ENCODE measurements at regions not wholly inside any gene's neighbourhood (a gene's known extent, or its start where the extent isn't known, plus 50 kb on each side); places are given as distances from the start of the nearest gene placed in this dataset.
"Not testable (repeated sequence)": the region's sequence is repeated elsewhere in the genome, so short reads cannot be mapped to it uniquely, and the experiment has no call there.

DNA sequence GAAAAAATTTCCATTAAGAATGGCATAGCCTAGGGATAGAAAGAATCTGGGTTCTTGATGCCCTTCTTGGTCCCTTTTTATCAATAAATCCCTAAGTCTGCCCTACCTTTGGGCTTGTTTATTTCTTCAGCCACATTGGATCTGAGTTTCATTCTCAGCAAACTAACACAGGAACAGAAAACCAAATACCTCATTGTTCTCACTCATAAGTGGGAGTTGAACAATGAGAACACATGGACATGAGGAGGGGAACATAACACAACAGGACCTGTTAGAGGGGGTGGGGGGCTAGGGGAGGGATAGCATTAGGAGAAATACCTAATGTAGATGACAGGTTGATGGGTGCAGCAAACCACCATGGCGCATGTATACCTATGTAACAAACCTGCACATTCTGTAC lies 237.0 kb upstream of the MAP2 start:
- not testable (repeated sequence) for H3K4me3 ChIP-seq; H3K27me3 ChIP-seq; H3K9me3 ChIP-seq (replicated peaks); H3K4me1 ChIP-seq; H3K27ac ChIP-seq; DNase-seq; H3K36me3 ChIP-seq

DNA sequence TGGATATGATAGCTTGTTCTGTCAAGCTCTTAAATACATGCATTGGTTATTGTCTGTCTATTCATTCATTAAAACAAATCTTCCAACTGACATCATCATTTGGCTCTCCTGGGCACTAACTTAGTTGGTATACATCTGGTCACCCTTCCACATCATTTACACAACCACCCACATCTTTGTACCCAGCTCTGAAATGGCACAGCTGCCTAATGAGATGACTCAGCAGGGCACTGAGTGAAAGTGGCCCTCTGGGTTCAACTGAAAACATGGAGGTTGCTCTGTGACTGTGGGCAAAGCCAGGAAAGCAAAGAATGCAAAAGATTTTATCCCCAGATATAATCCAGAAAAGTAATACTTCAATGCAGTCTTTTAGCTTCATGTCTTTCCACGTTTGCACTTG lies 234.0 kb upstream of the MAP2 start:
- Histone ChIP-seq H3K4me3 (no peak overlapping the region), H3K27me3 (no peaks in the 10 kb centered on the region), H3K9me3 (replicated peaks) (no peaks in the 10 kb centered on the region), H3K36me3 (no peaks in the 10 kb centered on the region), H3K4me1 (no peaks in the 10 kb centered on the region), H3K27ac (no peak overlapping the region)
- no peak for DNase-seq

DNA sequence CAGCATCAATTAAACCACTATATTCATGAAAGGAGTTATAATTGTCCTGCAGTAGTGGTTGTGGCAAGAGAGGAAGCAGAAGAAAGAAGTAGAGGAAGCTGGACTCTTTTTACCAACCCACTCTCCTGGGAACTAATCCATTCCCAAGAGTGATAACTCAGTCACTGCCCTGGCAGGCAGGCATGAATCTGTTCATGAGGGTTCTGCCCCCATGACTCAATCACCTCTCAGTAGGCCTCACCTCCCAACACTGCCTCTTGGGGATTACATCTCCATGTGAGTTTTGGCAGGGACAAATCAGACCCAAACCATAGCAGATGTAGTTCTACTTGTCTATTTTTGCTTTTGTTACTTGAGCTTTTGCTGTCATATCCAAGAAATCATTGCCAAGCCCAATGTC lies 232.7 kb upstream of the MAP2 start:
- Histone ChIP-seq H3K36me3 (no peaks in the 10 kb centered on the region), H3K9me3 (replicated peaks) (no peaks in the 10 kb centered on the region), H3K4me3 (no peak overlapping the region), H3K27me3 (no peaks in the 10 kb centered on the region), H3K4me1 (no peaks in the 10 kb centered on the region), H3K27ac (no peak overlapping the region)
- no peak for DNase-seq

DNA sequence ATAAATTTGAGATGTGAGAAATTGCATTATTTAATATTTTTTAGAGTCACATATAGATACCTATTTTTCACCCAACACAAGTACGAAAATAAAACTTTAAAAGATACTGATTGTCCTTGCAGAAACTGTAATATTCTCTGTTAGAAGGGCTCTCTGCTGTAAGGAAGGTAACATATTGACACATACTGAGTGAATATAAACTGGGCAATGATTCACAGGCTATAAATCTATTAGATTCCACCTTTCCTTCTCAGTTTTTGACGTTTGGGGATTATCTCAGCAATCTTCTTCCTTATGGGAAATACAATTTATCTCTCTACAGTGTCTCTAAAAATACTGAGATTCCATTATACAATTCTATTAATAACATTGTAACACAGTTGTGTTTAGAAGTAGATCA lies 229.1 kb upstream of the MAP2 start:
- no peak for DNase-seq
- H3K27ac ChIP-seq: no peak overlapping the region
- H3K9me3 ChIP-seq (replicated peaks): no peaks in the 10 kb centered on the region
- H3K36me3 ChIP-seq: no peaks in the 10 kb centered on the region
- H3K27me3 ChIP-seq: no peaks in the 10 kb centered on the region
- no peaks in the 10 kb centered on the region for H3K4me1 ChIP-seq
- no peak overlapping the region for H3K4me3 ChIP-seq

DNA sequence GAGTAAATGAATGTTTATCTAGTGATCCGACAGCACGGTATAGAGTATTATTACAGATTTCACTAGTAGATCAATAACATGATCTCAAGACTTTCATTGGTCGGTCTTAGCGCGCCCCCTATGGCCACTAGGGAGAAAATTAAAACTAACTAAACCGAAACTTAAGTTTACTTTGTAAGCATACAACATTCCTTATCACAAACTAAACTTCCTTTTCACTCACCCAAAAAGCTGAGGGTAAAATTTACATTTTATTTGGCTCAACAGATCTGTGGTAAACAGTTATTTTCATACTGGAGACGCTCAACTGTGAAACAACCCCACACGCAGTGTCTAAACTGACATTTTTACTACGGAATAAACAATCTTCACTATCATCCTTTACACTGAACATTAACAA lies 215.6 kb upstream of the MAP2 start:
- Histone ChIP-seq H3K27me3 (no peaks in the 10 kb centered on the region), H3K4me3 (no peak overlapping the region), H3K4me1 (no peaks in the 10 kb centered on the region), H3K27ac (no peak overlapping the region), H3K36me3 (no peaks in the 10 kb centered on the region), H3K9me3 (replicated peaks) (no peaks in the 10 kb centered on the region)
- DNase-seq: peak in 1 of 2 experiments; percentile 47

DNA sequence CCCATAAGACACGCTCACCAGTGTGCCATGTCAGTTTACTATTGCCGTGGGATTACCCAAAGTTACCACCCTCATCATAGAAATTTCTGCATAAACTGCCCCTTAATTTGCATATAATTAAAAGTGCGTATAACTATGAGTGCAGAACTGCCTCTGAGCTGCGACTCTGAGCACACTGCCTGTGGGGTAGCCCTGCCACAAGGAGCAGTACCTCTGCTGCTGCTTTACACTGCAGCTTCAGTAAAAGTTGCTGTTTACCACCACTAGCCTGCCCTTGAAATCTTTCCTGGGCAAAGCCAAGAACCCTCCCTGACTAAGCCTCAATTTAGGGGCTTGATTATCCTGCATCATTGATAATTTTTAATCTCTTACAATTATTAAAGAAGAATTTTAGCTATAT lies 213.9 kb upstream of the MAP2 start:
- no peaks in the 10 kb centered on the region for H3K36me3 ChIP-seq
- H3K4me1 ChIP-seq: no peaks in the 10 kb centered on the region
- no peak for DNase-seq
- no peaks in the 10 kb centered on the region for H3K27me3 ChIP-seq
- no peak overlapping the region for H3K4me3 ChIP-seq
- H3K9me3 ChIP-seq (replicated peaks): no peaks in the 10 kb centered on the region; the same call in 1 of the 2 replicates
- H3K27ac ChIP-seq: no peak overlapping the region

DNA sequence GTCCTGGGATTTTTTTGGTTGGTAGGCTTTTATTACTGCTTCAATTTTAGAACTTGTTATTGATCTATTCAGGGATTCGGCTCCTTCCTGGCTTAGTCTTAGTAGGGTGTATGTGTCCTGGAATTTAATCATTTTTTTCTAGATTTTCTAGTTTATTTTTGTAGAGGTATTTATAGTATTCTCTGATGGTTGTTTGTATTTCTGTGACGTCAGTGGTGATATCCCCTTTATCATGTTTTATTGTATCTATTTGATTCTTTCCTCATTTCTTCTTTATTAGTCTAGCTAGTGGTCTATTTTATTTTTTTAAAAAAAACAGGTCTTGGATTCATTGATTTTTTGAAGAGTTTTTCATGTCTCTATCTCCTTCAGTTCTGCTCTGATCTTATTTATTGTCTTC lies 193.3 kb upstream of the MAP2 start:
- Histone ChIP-seq H3K4me1 (no peaks in the 10 kb centered on the region), H3K36me3 (no peaks in the 10 kb centered on the region), H3K4me3 (no peak overlapping the region), H3K27ac (no peak overlapping the region), H3K27me3 (no peaks in the 10 kb centered on the region), H3K9me3 (replicated peaks) (no peaks in the 10 kb centered on the region; the same call in 1 of the 2 replicates)
- no peak for DNase-seq

DNA sequence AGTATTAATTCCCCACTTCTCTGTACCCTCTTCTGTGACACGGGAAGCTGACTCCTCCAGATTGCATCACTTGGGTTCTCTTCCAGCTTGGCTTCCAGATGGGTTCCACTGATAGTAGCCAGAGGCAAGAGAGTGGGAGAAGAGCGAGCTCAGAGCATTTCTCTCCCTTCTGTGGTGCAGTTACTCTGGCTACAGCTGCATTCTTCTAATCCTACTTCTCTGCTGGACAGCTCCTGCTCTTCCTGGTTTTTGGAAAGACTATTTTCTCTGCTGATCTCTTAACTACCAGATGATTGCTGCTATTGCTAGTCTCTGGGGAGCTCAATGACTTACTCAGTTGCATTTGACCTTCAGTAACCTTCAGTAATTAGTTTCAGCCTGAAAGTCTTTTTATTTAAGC lies 187.5 kb upstream of the MAP2 start:
- Histone ChIP-seq H3K4me1 (no peaks in the 10 kb centered on the region), H3K27me3 (no peaks in the 10 kb centered on the region; the same call in 1 of the 2 replicates), H3K4me3 (no peak overlapping the region), H3K27ac (no peak overlapping the region), H3K36me3 (no peaks in the 10 kb centered on the region), H3K9me3 (replicated peaks) (no peaks in the 10 kb centered on the region)
- DNase-seq: peak in 1 of 2 experiments; percentile 22

DNA sequence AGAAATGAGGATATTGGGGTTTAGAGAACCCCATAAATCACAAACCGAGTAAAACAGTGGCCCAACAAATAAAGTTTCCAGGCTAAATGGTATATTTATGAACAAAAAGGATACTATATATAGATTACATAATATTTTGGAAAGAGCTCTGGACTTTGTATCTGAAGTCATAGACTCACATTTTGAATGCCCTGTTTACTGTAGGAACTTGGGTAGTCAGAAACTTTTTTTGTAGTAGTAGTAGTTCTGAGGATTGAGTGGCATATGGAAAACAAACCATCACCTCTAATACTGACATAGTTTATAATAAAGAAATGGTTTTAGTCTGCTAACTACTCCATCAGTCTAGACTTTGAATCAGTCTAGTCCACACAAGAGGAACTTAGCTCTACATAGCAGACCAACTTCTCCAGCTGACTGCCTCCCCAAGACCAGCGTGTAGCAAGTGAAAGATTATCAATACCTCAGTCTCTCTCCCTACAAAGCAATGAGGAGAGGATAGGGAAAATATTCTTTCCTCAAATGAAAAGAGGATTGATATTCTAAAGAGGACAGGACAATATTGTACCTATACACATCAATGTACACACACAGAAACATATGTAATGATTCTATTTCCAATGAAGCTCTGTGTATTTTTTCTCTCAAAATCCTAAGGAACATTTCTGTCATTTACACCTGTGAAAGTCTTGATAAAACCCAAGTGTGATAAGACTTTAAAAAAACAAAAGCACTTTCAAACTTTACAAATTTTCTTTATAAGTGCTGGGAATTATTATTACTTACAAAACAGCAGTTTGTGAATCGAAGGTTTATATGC lies 184.9 kb upstream of the MAP2 start:
- no peaks in the 10 kb centered on the region; the same call in 1 of the 2 replicates for H3K27me3 ChIP-seq
- H3K36me3 ChIP-seq: no peaks in the 10 kb centered on the region
- no peak for DNase-seq
- H3K27ac ChIP-seq: no peak overlapping the region
- H3K4me1 ChIP-seq: no peaks in the 10 kb centered on the region
- no peaks in the 10 kb centered on the region for H3K9me3 ChIP-seq (replicated peaks)
- H3K4me3 ChIP-seq: no peak overlapping the region

DNA sequence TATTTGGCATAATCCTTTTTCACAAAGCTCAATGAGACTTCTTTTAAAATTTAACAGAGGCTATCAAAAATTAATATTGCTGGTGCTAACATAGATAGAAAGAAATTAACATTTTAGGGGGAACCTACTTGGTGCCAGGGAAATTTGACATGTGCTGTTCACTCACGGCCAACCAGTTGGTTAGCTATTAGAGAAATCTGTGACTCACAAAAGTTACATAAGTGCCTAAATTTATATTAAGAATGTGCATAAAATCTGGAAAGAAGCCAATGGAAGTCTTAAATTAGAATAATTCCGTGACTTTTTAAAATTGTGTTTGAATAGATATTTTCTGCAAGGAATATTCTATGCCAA lies 184.3 kb upstream of the MAP2 start:
- no peak overlapping the region for H3K27ac ChIP-seq
- no peaks in the 10 kb centered on the region; the same call in 1 of the 2 replicates for H3K27me3 ChIP-seq
- no peaks in the 10 kb centered on the region for H3K9me3 ChIP-seq (replicated peaks)
- no peaks in the 10 kb centered on the region for H3K36me3 ChIP-seq
- H3K4me3 ChIP-seq: no peak overlapping the region
- no peaks in the 10 kb centered on the region for H3K4me1 ChIP-seq
- no peak for DNase-seq

DNA sequence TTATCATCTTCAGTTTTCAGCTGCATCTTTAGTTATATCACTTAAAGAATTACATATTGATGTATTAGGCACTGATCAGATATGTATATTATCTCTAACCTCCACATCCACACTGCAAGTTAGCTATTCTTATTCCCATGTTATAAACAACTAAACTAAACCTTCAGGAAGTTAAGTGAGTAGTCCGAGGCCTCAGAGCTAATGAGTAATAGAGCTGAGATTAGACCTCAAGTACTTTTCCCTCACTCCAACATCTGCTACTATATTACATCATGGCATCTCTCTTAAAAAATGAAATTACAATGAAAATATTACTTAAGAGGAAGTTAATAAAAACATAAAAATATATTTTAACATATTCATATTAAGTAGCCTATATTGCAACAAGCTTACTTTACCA lies 183.6 kb upstream of the MAP2 start:
- no peaks in the 10 kb centered on the region for H3K4me1 ChIP-seq
- no peak for DNase-seq
- no peaks in the 10 kb centered on the region for H3K36me3 ChIP-seq
- no peak overlapping the region for H3K27ac ChIP-seq
- H3K4me3 ChIP-seq: no peak overlapping the region
- no peaks in the 10 kb centered on the region; the same call in 1 of the 2 replicates for H3K27me3 ChIP-seq
- no peaks in the 10 kb centered on the region for H3K9me3 ChIP-seq (replicated peaks)

DNA sequence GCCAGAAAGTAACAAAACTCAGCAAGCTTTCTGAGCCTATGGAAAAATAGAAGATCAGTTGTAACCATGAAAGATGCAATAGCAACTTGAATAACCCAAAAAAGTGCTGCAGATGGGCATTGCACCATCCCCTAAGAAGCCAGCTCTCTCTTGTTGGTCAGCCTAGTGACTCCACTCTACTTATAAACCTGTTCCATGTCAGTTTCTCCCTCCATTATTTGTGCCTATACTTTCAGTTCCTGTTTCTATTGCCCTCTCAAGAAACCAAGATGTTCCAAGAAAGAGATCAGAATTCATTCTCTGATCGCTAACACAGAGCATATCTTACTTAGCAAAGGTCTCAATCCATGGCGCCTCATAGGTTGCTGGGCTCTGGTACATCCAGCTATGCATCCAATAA lies 170.3 kb upstream of the MAP2 start:
- no peak for DNase-seq
- H3K36me3 ChIP-seq: no peaks in the 10 kb centered on the region
- H3K9me3 ChIP-seq (replicated peaks): no peaks in the 10 kb centered on the region
- H3K27me3 ChIP-seq: peaks cover 2% of the 10 kb centered on the region; the same call in 1 of the 2 replicates
- H3K4me1 ChIP-seq: no peaks in the 10 kb centered on the region
- no peak overlapping the region for H3K4me3 ChIP-seq
- no peak overlapping the region for H3K27ac ChIP-seq

DNA sequence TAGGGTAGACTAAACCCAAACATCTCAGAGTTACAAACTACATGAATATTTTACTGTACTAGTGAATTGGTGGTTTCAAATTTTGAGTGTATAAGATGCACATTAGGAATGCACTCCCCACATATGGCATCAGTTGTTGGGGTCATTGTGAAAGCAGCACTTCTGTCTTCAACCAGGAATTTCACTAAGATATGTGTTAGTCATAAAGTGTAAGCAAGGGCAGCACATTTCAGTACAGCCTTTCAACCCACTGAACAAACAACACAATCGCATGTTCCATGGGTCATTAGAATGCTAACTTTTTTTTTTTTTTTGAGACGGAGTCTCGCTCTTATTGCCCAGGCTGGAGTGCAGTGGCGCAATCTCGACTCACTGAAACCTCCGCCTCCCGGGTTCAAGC lies 164.1 kb upstream of the MAP2 start:
- no peak overlapping the region for H3K4me3 ChIP-seq
- DNase-seq: no peak
- H3K9me3 ChIP-seq (replicated peaks): no peaks in the 10 kb centered on the region
- H3K4me1 ChIP-seq: no peaks in the 10 kb centered on the region
- H3K27me3 ChIP-seq: no peaks in the 10 kb centered on the region
- H3K27ac ChIP-seq: no peak overlapping the region
- no peaks in the 10 kb centered on the region for H3K36me3 ChIP-seq

DNA sequence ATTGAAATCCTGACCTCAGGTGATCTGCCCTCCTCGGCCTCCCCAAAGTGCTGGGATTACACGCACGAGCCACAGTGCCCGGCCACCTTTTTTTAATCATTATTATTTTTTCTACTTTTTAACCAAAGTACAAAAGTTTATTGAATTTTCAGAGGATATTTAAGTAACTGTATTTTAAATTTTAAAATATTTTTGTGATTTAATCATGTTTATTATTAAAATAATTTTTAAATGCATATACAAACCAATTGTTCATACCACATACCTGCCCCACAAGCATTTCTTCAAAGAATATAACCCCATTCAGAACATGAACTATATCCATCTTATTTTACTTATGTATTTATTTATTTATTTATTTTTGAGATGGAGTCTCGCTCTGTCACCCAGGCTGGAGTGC lies 163.6 kb upstream of the MAP2 start:
- no peak for DNase-seq
- no peaks in the 10 kb centered on the region for H3K36me3 ChIP-seq
- no peaks in the 10 kb centered on the region for H3K4me1 ChIP-seq

DNA sequence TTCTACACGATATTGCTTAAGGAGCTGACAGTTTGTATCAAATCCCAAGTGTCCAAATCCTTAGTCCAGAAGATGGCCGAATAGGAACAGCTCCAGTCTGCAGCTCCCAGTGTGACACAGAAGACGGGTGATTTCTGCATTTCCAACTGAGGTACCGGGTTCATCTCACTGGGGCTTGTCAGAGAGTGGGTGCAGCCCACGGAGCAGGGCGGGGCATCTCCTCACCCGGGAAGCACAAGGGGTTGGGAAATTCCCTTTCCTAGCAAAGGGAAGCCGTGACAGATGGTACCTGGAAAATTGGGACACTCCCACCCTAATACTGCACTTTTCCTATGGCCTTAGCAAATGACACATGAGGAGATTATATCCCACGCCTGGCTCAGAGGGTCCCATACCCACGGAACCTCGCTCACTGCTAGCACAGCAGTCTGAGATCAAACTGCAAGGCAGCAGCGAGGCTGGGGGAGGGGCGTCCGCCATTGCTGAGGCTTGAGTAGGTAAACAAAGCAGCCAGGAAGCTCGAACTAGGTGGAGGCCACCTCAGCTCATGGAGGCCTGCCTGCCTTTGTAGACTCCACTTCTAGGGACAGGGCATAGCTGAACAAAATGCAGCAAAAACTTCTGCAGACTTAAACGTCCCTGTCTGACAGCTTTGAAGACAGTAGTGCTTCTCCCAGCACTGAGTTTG lies 162.3 kb upstream of the MAP2 start:
- H3K27ac ChIP-seq, H3K4me3 ChIP-seq, DNase-seq: not testable (repeated sequence)

More for the DNA sequence above, 163.6 kb upstream of the MAP2 start:
- Histone ChIP-seq H3K27ac (no peak overlapping the region), H3K27me3 (no peaks in the 10 kb centered on the region), H3K4me3 (no peak overlapping the region), H3K9me3 (replicated peaks) (no peaks in the 10 kb centered on the region)

DNA sequence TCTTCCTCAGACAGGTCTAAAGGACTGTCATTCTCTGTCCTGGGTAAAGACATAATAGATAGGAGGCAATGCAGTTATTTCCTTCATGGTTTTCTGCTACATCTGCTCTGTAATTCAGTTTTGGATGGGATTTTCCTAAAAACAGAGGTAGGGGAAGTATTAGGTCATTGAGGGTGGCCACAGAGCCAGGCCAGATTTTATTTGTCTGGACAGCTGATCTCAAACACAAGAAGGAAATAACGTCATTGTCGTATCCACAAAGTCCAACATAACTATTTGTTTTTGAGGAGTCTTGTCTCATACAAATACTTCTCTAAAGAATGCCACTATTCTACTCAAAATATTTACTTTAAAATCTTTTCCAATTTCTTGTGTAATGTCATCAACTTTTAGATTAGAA lies 154.8 kb upstream of the MAP2 start:
- no peaks in the 10 kb centered on the region for H3K9me3 ChIP-seq (replicated peaks)
- no peaks in the 10 kb centered on the region for H3K4me1 ChIP-seq
- DNase-seq: no peak
- no peak overlapping the region for H3K4me3 ChIP-seq
- no peak overlapping the region for H3K27ac ChIP-seq
- no peaks in the 10 kb centered on the region for H3K27me3 ChIP-seq
- H3K36me3 ChIP-seq: no peaks in the 10 kb centered on the region

More for the DNA sequence above, 162.3 kb upstream of the MAP2 start:
- H3K9me3 ChIP-seq (replicated peaks); H3K27me3 ChIP-seq; H3K36me3 ChIP-seq; H3K4me1 ChIP-seq: not testable (repeated sequence)
